ENCODE measurements at regions not wholly inside any gene's neighbourhood (a gene's known extent, or its start where the extent isn't known, plus 50 kb on each side); places are given as distances from the start of the nearest gene placed in this dataset.

DNA sequence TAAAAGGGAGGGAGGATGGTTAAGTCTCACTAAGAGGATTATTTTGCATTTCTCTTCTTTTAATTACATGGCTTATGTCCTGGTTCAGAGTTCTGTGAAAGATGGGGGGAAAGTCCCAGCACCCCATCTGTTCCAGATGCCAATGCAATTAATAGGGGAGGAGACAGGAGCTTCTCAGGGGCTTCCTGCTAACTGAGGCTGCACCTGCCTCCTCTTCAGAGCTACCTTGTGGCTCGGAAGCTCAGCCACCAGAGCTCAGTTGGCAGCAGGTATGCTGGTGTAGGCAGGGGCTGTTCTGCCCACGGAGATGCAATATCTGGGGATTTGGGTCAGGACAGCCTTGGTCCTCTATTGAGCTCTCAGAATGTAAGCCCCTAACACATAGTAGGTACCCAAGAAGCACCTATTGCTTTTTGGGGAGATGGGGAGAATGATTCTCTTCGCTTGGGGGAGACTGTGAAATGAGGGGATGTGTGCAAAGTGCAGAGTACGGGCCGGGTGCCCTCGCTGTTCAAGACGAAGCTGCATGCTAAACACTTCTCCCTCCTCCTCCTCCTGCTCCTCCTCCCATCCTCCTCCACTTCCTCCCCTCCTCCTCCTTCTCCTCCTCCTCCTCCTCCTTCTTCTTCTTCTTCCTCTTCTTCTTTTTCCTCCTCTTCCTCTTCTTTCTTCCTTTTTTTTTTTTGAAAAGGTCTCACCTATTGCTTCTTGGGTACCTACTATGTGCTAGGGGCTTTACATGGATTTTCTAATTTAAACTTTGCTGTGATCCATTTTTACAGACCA is 279.0 kb downstream of the PTPRU start:
- H3K27ac ChIP-seq, result no peak overlapping the region
- no peak for TF ChIP-seq POLR2AphosphoS5 (IDR thresholded peaks at IDR 0.05)
- TF ChIP-seq, protein P1, sequence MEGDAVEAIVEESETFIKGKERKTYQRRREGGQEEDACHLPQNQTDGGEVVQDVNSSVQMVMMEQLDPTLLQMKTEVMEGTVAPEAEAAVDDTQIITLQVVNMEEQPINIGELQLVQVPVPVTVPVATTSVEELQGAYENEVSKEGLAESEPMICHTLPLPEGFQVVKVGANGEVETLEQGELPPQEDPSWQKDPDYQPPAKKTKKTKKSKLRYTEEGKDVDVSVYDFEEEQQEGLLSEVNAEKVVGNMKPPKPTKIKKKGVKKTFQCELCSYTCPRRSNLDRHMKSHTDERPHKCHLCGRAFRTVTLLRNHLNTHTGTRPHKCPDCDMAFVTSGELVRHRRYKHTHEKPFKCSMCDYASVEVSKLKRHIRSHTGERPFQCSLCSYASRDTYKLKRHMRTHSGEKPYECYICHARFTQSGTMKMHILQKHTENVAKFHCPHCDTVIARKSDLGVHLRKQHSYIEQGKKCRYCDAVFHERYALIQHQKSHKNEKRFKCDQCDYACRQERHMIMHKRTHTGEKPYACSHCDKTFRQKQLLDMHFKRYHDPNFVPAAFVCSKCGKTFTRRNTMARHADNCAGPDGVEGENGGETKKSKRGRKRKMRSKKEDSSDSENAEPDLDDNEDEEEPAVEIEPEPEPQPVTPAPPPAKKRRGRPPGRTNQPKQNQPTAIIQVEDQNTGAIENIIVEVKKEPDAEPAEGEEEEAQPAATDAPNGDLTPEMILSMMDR (IDR thresholded peaks at IDR 0.05), result no peak
- no peak for TF ChIP-seq EP300 (IDR thresholded peaks at IDR 0.05)
- no peak for TF ChIP-seq POLR2A (IDR thresholded peaks at IDR 0.05)
- WGBS, 2 donors, result 47 to 53% methylated on average over 7 of the region's 7 CpGs
- H3K4me3 ChIP-seq, result no peak overlapping the region
- no peaks in the 10 kb centered on the region for H3K36me3 ChIP-seq
- H3K9me3 ChIP-seq, result no peaks in the 10 kb centered on the region
- no peak for ATAC-seq (ENCODE audit: low FRiP score in 2 of 2)
- DNase-seq, result no peak
- H3K4me1 ChIP-seq, result no peaks in the 10 kb centered on the region
- no peaks in the 10 kb centered on the region for H3K27me3 ChIP-seq

GRCh38 chr1:29514361-29515169 is 278.2 kb downstream of the PTPRU start:
- Histone ChIP-seq H3K36me3 (no peaks in the 10 kb centered on the region), H3K27me3 (no peaks in the 10 kb centered on the region), H3K27ac (no peak overlapping the region), H3K4me3 (no peak overlapping the region), H3K9me3 (no peaks in the 10 kb centered on the region), H3K4me1 (no peaks in the 10 kb centered on the region)
- TF ChIP-seq POLR2A (IDR thresholded peaks at IDR 0.05) (no peak), EP300 (IDR thresholded peaks at IDR 0.05) (no peak), POLR2AphosphoS5 (IDR thresholded peaks at IDR 0.05) (no peak)
- TF ChIP-seq, protein P1 (IDR thresholded peaks at IDR 0.05), result no peak
- no peak for DNase-seq
- WGBS, 2 donors, result 78 to 79% methylated on average over 12 to 18 of the region's 18 CpGs
- ATAC-seq (ENCODE audit: low FRiP score in 2 of 2), result no peak

- WGBS, 2 donors, result 49 to 64% methylated on average over 5 of the region's 5 CpGs
- DNase-seq, result peak in 1 of 2 donors; percentile 55
- Histone ChIP-seq H3K4me3 (no peak overlapping the region), H3K27me3 (no peaks in the 10 kb centered on the region), H3K27ac (no peak overlapping the region), H3K4me1 (no peaks in the 10 kb centered on the region), H3K9me3 (no peaks in the 10 kb centered on the region), H3K36me3 (no peaks in the 10 kb centered on the region)
- peak; percentile 52 to 61 for ATAC-seq (ENCODE audit: low FRiP score in 2 of 2)
- TF ChIP-seq POLR2A (IDR thresholded peaks at IDR 0.05), result no peak
- TF ChIP-seq, protein P1 (IDR thresholded peaks at IDR 0.05), result peak in 3 of 6 experiments; percentile 34 to 56 (median 36)
- TF ChIP-seq POLR2AphosphoS5 (IDR thresholded peaks at IDR 0.05), result no peak
- TF ChIP-seq EP300 (IDR thresholded peaks at IDR 0.05), result no peak
Observed at GRCh38 chr1:29513357-29513756, 277.0 kb downstream of the PTPRU start.

DNA sequence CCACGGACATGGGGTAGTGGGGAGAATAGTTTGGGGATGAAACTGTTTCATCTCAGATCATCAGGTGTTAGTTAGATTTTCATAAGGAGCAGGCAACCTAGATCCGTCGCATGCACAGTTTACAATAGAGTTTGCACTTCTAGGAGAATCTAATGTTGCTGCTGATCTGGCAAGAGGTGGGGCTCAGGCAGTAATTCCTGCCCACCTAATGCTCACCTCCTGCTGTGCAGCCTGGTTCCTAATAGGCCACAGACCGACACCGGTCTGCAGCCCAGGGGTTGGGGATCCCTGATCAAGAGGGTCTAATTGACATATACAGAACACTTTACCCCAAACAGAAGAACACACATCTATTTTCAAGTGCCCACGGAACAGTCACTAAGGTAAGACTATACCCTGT is 275.1 kb downstream of the PTPRU start:
- no peaks in the 10 kb centered on the region for H3K9me3 ChIP-seq
- 70 to 83% methylated on average over 6 of the region's 6 CpGs for WGBS, 2 donors
- DNase-seq (no peak), ATAC-seq (ENCODE audit: low FRiP score in 2 of 2) (no peak)
- TF ChIP-seq EP300 (IDR thresholded peaks at IDR 0.05) (no peak), POLR2AphosphoS5 (IDR thresholded peaks at IDR 0.05) (no peak), POLR2A (IDR thresholded peaks at IDR 0.05) (no peak)
- TF ChIP-seq, protein P1 (IDR thresholded peaks at IDR 0.05), result no peak
- no peaks in the 10 kb centered on the region for H3K4me1 ChIP-seq
- H3K4me3 ChIP-seq, result no peak overlapping the region
- no peaks in the 10 kb centered on the region for H3K36me3 ChIP-seq
- H3K27me3 ChIP-seq, result no peaks in the 10 kb centered on the region
- no peak overlapping the region for H3K27ac ChIP-seq

Measured in upper lobe of left lung (tissue), 6 donors.